Neural progenitor cell (in vitro differentiated cells): ENCODE measurements at regions not wholly inside any gene's neighbourhood (a gene's known extent, or its start where the extent isn't known, plus 50 kb on each side); places are given as distances from the start of the nearest gene placed in this dataset.

Source experiments
- DNase-seq: peaks from one replicate; pipeline ENCODE4 v3.0.0-alpha.2; 2016; ENCODE audit warnings: low spot score
- H2AFZ ChIP-seq: fragments of 200-600 bp; sonication (generic); replicated peaks from 2 replicates; pipeline ENCODE4 v1.6.1; 2016; ENCODE audit warnings: antibody characterized with exemption
- H3F3A ChIP-seq: fragments of 200-600 bp; sonication (generic); 2 replicates; pipeline ENCODE4 v1.6.1; 2016; ENCODE audit warnings: antibody characterized with exemption, low read depth
- H3K27ac ChIP-seq: fragments of 200-600 bp; sonication (generic); 2 replicates; pipeline ENCODE4 v1.5.1; 2016; ENCODE audit warnings: mild to moderate bottlenecking
- H3K27me3 ChIP-seq: fragments of 200-600 bp; sonication (generic); 2 replicates; pipeline ENCODE4 v1.6.1; 2016; ENCODE audit warnings: mild to moderate bottlenecking, moderate library complexity
- H3K36me3 ChIP-seq: fragments of 200-600 bp; sonication (generic); 2 replicates; pipeline ENCODE4 v1.5.1; 2016
- H3K4me1 ChIP-seq: fragments of 200-600 bp; sonication (generic); 2 replicates; pipeline ENCODE4 v1.6.1; 2016; ENCODE audit warnings: mixed run types
- H3K4me2 ChIP-seq: fragments of 200-600 bp; sonication (generic); 2 replicates; pipeline ENCODE4 v1.6.1; 2016
- H3K4me3 ChIP-seq: fragments of 200-600 bp; sonication (generic); 2 replicates; pipeline ENCODE4 v1.5.1; 2016
- H3K79me2 ChIP-seq: fragments of 200-600 bp; sonication (generic); 2 replicates; pipeline ENCODE4 v1.6.1; 2016; ENCODE audit warnings: low read depth
- H3K9ac ChIP-seq: fragments of 200-600 bp; sonication (generic); 2 replicates; pipeline ENCODE4 v1.6.1; 2016
- H3K9me3 ChIP-seq: fragments of 200-600 bp; sonication (generic); 2 replicates; pipeline ENCODE4 v1.5.1; 2016; ENCODE audit warnings: low read depth
- H4K20me1 ChIP-seq: fragments of 200-600 bp; sonication (generic); 2 replicates; pipeline ENCODE4 v1.6.1; 2016; ENCODE audit warnings: low read depth
- H3K27ac Mint-ChIP-seq: 3 replicates; pipeline ENCODE4 v1.8.0; 2021; ENCODE audit warnings: mixed read lengths
- H3K27me3 Mint-ChIP-seq: 2 replicates; pipeline ENCODE4 v1.8.0; 2022; ENCODE audit warnings: low read depth, mild to moderate bottlenecking, inconsistent platforms, moderate library complexity, mixed read lengths; ENCODE audit not compliant: insufficient read depth
- H3K36me3 Mint-ChIP-seq: 3 replicates; pipeline ENCODE4 v1.8.0; 2021; ENCODE audit warnings: mixed read lengths
- H3K4me1 Mint-ChIP-seq: 3 replicates; pipeline ENCODE4 v1.8.0; 2021; ENCODE audit warnings: mixed read lengths
- H3K4me3 Mint-ChIP-seq: 3 replicates; pipeline ENCODE4 v1.8.0; 2021; ENCODE audit warnings: mild to moderate bottlenecking, moderate library complexity, mixed read lengths
- H3K9me3 Mint-ChIP-seq: 3 replicates; pipeline ENCODE4 v1.8.0; 2020; ENCODE audit warnings: mixed read lengths
- EZH2 ChIP-seq: fragments of 200-600 bp; sonication (generic); IDR thresholded peaks from 2 replicates; pipeline ENCODE4 v1.6.1; 2017; ENCODE audit warnings: antibody characterized with exemption, mild to moderate bottlenecking, moderate library complexity
- EZH2phosphoT487 ChIP-seq: fragments of 200-600 bp; sonication (generic); IDR thresholded peaks from 2 replicates; pipeline ENCODE4 v1.6.1; 2017; ENCODE audit warnings: antibody characterized with exemption
- TF ChIP-seq, protein P1 (sequence below): fragments of 200-600 bp; sonication (generic); IDR thresholded peaks from 2 replicates; pipeline ENCODE4 v1.5.1; 2017; ENCODE audit warnings: antibody characterized with exemption, mild to moderate bottlenecking

- Histone ChIP-seq H3K27ac (no peak overlapping the region), H3K79me2 (peaks cover 9% of the 10 kb centered on the region), H3K4me1 (no peaks in the 10 kb centered on the region), H2AFZ (no peak overlapping the region), H3K4me2 (no peak overlapping the region), H3K9ac (no peak overlapping the region), H3K4me3 (no peak overlapping the region), H3K9me3 (no peaks in the 10 kb centered on the region), H3F3A (no peaks in the 10 kb centered on the region), H4K20me1 (no peaks in the 10 kb centered on the region), H3K36me3 (no peaks in the 10 kb centered on the region), H3K27me3 (no peaks in the 10 kb centered on the region)
- Mint-ChIP-seq H3K27me3 (peaks cover 4% of the 10 kb centered on the region), H3K27ac (peak overlapping the region; percentile 46), H3K9me3 (no peaks in the 10 kb centered on the region), H3K4me1 (peaks cover 14% of the 10 kb centered on the region), H3K4me3 (no peak overlapping the region), H3K36me3 (peaks cover 47% of the 10 kb centered on the region)
- DNase-seq, result no peak
- TF ChIP-seq EZH2phosphoT487 (no peak), EZH2 (no peak)
- TF ChIP-seq, protein P1, sequence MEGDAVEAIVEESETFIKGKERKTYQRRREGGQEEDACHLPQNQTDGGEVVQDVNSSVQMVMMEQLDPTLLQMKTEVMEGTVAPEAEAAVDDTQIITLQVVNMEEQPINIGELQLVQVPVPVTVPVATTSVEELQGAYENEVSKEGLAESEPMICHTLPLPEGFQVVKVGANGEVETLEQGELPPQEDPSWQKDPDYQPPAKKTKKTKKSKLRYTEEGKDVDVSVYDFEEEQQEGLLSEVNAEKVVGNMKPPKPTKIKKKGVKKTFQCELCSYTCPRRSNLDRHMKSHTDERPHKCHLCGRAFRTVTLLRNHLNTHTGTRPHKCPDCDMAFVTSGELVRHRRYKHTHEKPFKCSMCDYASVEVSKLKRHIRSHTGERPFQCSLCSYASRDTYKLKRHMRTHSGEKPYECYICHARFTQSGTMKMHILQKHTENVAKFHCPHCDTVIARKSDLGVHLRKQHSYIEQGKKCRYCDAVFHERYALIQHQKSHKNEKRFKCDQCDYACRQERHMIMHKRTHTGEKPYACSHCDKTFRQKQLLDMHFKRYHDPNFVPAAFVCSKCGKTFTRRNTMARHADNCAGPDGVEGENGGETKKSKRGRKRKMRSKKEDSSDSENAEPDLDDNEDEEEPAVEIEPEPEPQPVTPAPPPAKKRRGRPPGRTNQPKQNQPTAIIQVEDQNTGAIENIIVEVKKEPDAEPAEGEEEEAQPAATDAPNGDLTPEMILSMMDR, result no peak
Observed at GRCh38 chr6:21915707-21916260, 322.2 kb downstream of the SOX4 start.

GRCh38 chr6:21918041-21918440 is 324.5 kb downstream of the SOX4 start:
- Histone ChIP-seq H3K4me3 (no peak overlapping the region), H2AFZ (no peak overlapping the region), H3K36me3 (no peaks in the 10 kb centered on the region), H3K27me3 (no peaks in the 10 kb centered on the region), H3K4me1 (peaks cover 10% of the 10 kb centered on the region), H3F3A (peaks cover 9% of the 10 kb centered on the region), H3K9ac (no peak overlapping the region), H3K79me2 (peaks cover 17% of the 10 kb centered on the region), H3K27ac (no peak overlapping the region), H3K9me3 (no peaks in the 10 kb centered on the region), H3K4me2 (no peak overlapping the region), H4K20me1 (no peaks in the 10 kb centered on the region)
- Mint-ChIP-seq H3K36me3 (peaks cover 35% of the 10 kb centered on the region), H3K4me3 (no peak overlapping the region), H3K9me3 (no peaks in the 10 kb centered on the region), H3K4me1 (peaks cover 23% of the 10 kb centered on the region), H3K27me3 (peaks cover 4% of the 10 kb centered on the region), H3K27ac (no peak overlapping the region)
- no peak for TF ChIP-seq EZH2
- TF ChIP-seq, protein P1, result no peak
- no peak for TF ChIP-seq EZH2phosphoT487
- DNase-seq, result no peak

- no peak for TF ChIP-seq EZH2
- TF ChIP-seq, protein P1, result no peak
- no peak for TF ChIP-seq EZH2phosphoT487
- Mint-ChIP-seq H3K36me3 (peaks cover 30% of the 10 kb centered on the region), H3K4me1 (peaks cover 23% of the 10 kb centered on the region), H3K9me3 (no peaks in the 10 kb centered on the region), H3K27me3 (peaks cover 4% of the 10 kb centered on the region), H3K27ac (no peak overlapping the region), H3K4me3 (no peak overlapping the region)
- H3F3A ChIP-seq, result peaks cover 9% of the 10 kb centered on the region
- no peaks in the 10 kb centered on the region for H4K20me1 ChIP-seq
- H3K4me1 ChIP-seq, result peaks cover 10% of the 10 kb centered on the region
- H3K9ac ChIP-seq, result no peak overlapping the region
- no peak overlapping the region for H3K4me3 ChIP-seq
- no peak overlapping the region for H2AFZ ChIP-seq
- no peaks in the 10 kb centered on the region for H3K36me3 ChIP-seq
- no peaks in the 10 kb centered on the region for H3K9me3 ChIP-seq
- H3K27me3 ChIP-seq, result no peaks in the 10 kb centered on the region
- H3K4me2 ChIP-seq, result no peak overlapping the region
- H3K27ac ChIP-seq, result no peak overlapping the region
- DNase-seq, result no peak
- H3K79me2 ChIP-seq, result peaks cover 22% of the 10 kb centered on the region
Observed at GRCh38 chr6:21918666-21919065, 325.1 kb downstream of the SOX4 start.
